ENCODE measurements at regions not wholly inside any gene's neighbourhood (a gene's known extent, or its start where the extent isn't known, plus 50 kb on each side); places are given as distances from the start of the nearest gene placed in this dataset.

DNA sequence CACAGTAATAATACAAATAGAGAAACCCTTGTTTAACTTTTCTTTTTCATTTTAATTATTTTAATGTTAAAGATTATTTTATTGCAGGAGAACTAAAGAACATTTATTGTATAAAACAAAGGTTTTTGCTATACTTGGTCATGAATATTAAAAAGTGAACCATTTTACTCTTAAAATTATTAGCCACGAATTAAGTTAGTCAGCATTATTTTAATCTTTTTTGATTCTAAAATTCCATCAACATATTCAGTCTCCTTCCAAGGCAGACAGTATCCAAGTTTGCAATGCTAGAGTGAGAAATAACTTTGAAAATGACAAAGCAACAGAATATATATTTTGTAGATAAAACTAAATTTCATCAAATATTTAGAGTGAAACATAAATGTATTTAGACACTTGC lies 110.7 kb upstream of the CDH18 start:
- Histone ChIP-seq H3K4me1 (ENCODE audit: insufficient read depth, low read length) (no peaks in the 10 kb centered on the region), H4K5ac (ENCODE audit: insufficient read length, low read depth, low read length) (no peak overlapping the region), H3K18ac (ENCODE audit: insufficient read length, low read depth, low read length) (no peak overlapping the region), H3K4me2 (ENCODE audit: insufficient read depth, insufficient read length, low read length) (no peak overlapping the region), H3T11ph (ENCODE audit: low read length) (no peak overlapping the region), H3K56ac (ENCODE audit: insufficient read length, low read depth, low read length) (no peak overlapping the region), H2AK5ac (ENCODE audit: insufficient read length, low read length) (no peak overlapping the region), H4K91ac (ENCODE audit: insufficient read length, low read depth, low read length) (no peak overlapping the region), H4K8ac (replicated peaks; ENCODE audit: insufficient read length, low read depth, low read length) (no peak overlapping the region), H2AFZ (ENCODE audit: low read length) (no peak overlapping the region), H3K9ac (ENCODE audit: extremely low read depth, insufficient read length, low read length) (no peak overlapping the region), H2BK15ac (ENCODE audit: low read depth, low read length) (no peak overlapping the region), H3K23ac (ENCODE audit: insufficient read length, low read depth, low read length) (no peak overlapping the region), H3K14ac (ENCODE audit: insufficient read depth, low read length) (no peak overlapping the region), H2BK5ac (ENCODE audit: insufficient read length, low read length) (no peak overlapping the region), H3K23me2 (ENCODE audit: insufficient read length, low read depth, low read length, poor library complexity, severe bottlenecking) (no peaks in the 10 kb centered on the region), H3K79me1 (ENCODE audit: insufficient read depth, low read depth, low read length, poor library complexity, severe bottlenecking) (no peaks in the 10 kb centered on the region), H3K27me3 (ENCODE audit: insufficient read depth, low read length) (no peaks in the 10 kb centered on the region), H3K27ac (ENCODE audit: insufficient read length, low read depth, low read length) (no peak overlapping the region), H3K79me2 (ENCODE audit: insufficient read depth, low read length) (no peaks in the 10 kb centered on the region), H4K20me1 (ENCODE audit: control insufficient read depth, insufficient read depth, insufficient read length) (no peaks in the 10 kb centered on the region), H3K9me3 (ENCODE audit: control insufficient read depth, low read depth, low read length) (no peaks in the 10 kb centered on the region), H2BK120ac (ENCODE audit: low read depth, low read length, poor library complexity, severe bottlenecking) (no peak overlapping the region), H2BK20ac (ENCODE audit: low read depth, low read length, poor library complexity, severe bottlenecking) (no peak overlapping the region), H2BK12ac (ENCODE audit: insufficient read length, low read depth, low read length) (no peak overlapping the region), H3K4ac (ENCODE audit: low read depth, low read length) (no peak overlapping the region)
- H3K4me3 Mint-ChIP-seq, result no peak overlapping the region
- no peak for DNase-seq
- TF ChIP-seq, protein P1, sequence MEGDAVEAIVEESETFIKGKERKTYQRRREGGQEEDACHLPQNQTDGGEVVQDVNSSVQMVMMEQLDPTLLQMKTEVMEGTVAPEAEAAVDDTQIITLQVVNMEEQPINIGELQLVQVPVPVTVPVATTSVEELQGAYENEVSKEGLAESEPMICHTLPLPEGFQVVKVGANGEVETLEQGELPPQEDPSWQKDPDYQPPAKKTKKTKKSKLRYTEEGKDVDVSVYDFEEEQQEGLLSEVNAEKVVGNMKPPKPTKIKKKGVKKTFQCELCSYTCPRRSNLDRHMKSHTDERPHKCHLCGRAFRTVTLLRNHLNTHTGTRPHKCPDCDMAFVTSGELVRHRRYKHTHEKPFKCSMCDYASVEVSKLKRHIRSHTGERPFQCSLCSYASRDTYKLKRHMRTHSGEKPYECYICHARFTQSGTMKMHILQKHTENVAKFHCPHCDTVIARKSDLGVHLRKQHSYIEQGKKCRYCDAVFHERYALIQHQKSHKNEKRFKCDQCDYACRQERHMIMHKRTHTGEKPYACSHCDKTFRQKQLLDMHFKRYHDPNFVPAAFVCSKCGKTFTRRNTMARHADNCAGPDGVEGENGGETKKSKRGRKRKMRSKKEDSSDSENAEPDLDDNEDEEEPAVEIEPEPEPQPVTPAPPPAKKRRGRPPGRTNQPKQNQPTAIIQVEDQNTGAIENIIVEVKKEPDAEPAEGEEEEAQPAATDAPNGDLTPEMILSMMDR (conservative IDR thresholded peaks at IDR 0.05), result no peak
- no peak overlapping the region for H3K27ac Mint-ChIP-seq
- no CpG with 5 or more reads among the region's 1 CpG for WGBS (ENCODE audit: extremely low coverage, insufficient read length, low lambda C conversion rate)
- H3K9me3 Mint-ChIP-seq, result peaks cover 0 to 5% of the 10 kb centered on the region in 2 experiments; a peak in 1 of 5 replicates
- H3K4me1 Mint-ChIP-seq, result peaks cover 2 to 4% of the 10 kb centered on the region in 2 experiments; a peak in 2 of 4 replicates
- H3K36me3 Mint-ChIP-seq (ENCODE audit: insufficient read depth in 1 of 3, low read depth in 3 of 3), result no peaks in the 10 kb centered on the region; a peak in 1 of 7 replicates
- H3K27me3 Mint-ChIP-seq (ENCODE audit: low read depth), result no peaks in the 10 kb centered on the region
